Peyer's patch (tissue), 4 donors: ENCODE measurements at regions not wholly inside any gene's neighbourhood (a gene's known extent, or its start where the extent isn't known, plus 50 kb on each side); places are given as distances from the start of the nearest gene placed in this dataset.

Experiments
- DNase-seq, 3 donors: peaks; one replicate each; pipeline ENCODE4 v3.0.0-alpha.2; 2017 to 2019
- H3K27ac ChIP-seq, 4 donors: fragments of 200-600 bp; sonication (generic); one replicate each; pipeline ENCODE4 v1.5.1; 2016 to 2019
- H3K27me3 ChIP-seq, 2 donors: fragments of 200-600 bp; sonication (generic); one replicate each; pipeline ENCODE4 v1.5.1; 2019
- H3K36me3 ChIP-seq, 3 donors: fragments of 200-600 bp; sonication (generic); one replicate each; pipeline ENCODE4 v1.5.1; 2016 to 2019
- H3K4me1 ChIP-seq, 4 donors: fragments of 200-600 bp; sonication (generic); one replicate each; pipeline ENCODE4 v1.5.1; 2016 to 2019
- H3K4me3 ChIP-seq, 4 donors: fragments of 200-600 bp; sonication (generic); 1 replicate in 3 of 4; 2 replicates in 1 of 4; pipeline ENCODE4 v1.5.1; 2016 to 2019; ENCODE audit warnings: mild to moderate bottlenecking in 1 of 4
- H3K9me3 ChIP-seq, 4 donors: fragments of 200-600 bp; sonication (generic); one replicate each; pipeline ENCODE4 v1.5.1; 2016 to 2019; ENCODE audit warnings: mild to moderate bottlenecking in 1 of 4
- CTCF ChIP-seq, 6 experiments: fragments of 450-650 bp in 4 of 6; fragments of 200-600 bp in 2 of 6; sonication (generic) in 1 of 6; IDR thresholded peaks; one replicate each; pipeline ENCODE4 v1.5.1; 2017 to 2019; ENCODE audit warnings: antibody characterized with exemption in 6 of 6, mild to moderate bottlenecking in 3 of 6, moderate library complexity in 1 of 6
- POLR2A ChIP-seq, 2 donors: fragments of 450-650 bp; IDR thresholded peaks; one replicate each; pipeline ENCODE4 v1.5.1; 2017; ENCODE audit warnings: antibody characterized with exemption in 2 of 2, mild to moderate bottlenecking in 2 of 2, moderate library complexity in 2 of 2

GRCh38 chr1:78387201-78387600, 103.6 kb upstream of the PTGFR start:
- no peak overlapping the region for H3K27ac ChIP-seq
- TF ChIP-seq CTCF (IDR thresholded peaks at IDR 0.05) (no peak), POLR2A (IDR thresholded peaks at IDR 0.05) (no peak)
- H3K9me3 ChIP-seq, result no peaks in the 10 kb centered on the region
- no peak overlapping the region for H3K4me3 ChIP-seq
- DNase-seq, result no peak
- H3K4me1 ChIP-seq, result no peaks in the 10 kb centered on the region
- no peaks in the 10 kb centered on the region for H3K27me3 ChIP-seq
- H3K36me3 ChIP-seq, result no peaks in the 10 kb centered on the region

- no peak for TF ChIP-seq POLR2A (IDR thresholded peaks at IDR 0.05)
- TF ChIP-seq CTCF (IDR thresholded peaks at IDR 0.05), result no peak
- Histone ChIP-seq H3K27me3 (no peaks in the 10 kb centered on the region), H3K4me3 (no peak overlapping the region), H3K9me3 (no peaks in the 10 kb centered on the region), H3K36me3 (no peaks in the 10 kb centered on the region), H3K27ac (no peak overlapping the region), H3K4me1 (no peaks in the 10 kb centered on the region)
- DNase-seq, result no peak
These were observed 102.9 kb upstream of the PTGFR start for GRCh38 chr1:78387871-78388270.

- TF ChIP-seq CTCF (IDR thresholded peaks at IDR 0.05), result no peak
- no peak for TF ChIP-seq POLR2A (IDR thresholded peaks at IDR 0.05)
- Histone ChIP-seq H3K36me3 (no peaks in the 10 kb centered on the region), H3K27me3 (no peaks in the 10 kb centered on the region), H3K4me1 (no peaks in the 10 kb centered on the region), H3K27ac (no peak overlapping the region), H3K9me3 (no peaks in the 10 kb centered on the region), H3K4me3 (no peak overlapping the region)
- DNase-seq, result no peak
These were observed 102.5 kb upstream of the PTGFR start for GRCh38 chr1:78388275-78388674.

GRCh38 chr1:78401148-78401547, 89.6 kb upstream of the PTGFR start:
- H3K36me3 ChIP-seq, result no peaks in the 10 kb centered on the region
- no peak for TF ChIP-seq POLR2A (IDR thresholded peaks at IDR 0.05)
- no peak for TF ChIP-seq CTCF (IDR thresholded peaks at IDR 0.05)
- no peak overlapping the region for H3K4me3 ChIP-seq

GRCh38 chr1:78408192-78408591, 82.6 kb upstream of the PTGFR start:
- H3K4me3 ChIP-seq, result no peak overlapping the region

More at GRCh38 chr1:78401148-78401547, 89.6 kb upstream of the PTGFR start:
- H3K4me1 ChIP-seq, result no peaks in the 10 kb centered on the region
- no peak for DNase-seq
- no peaks in the 10 kb centered on the region for H3K27me3 ChIP-seq
- H3K9me3 ChIP-seq, result no peaks in the 10 kb centered on the region
- H3K27ac ChIP-seq, result no peak overlapping the region

More at GRCh38 chr1:78408192-78408591, 82.6 kb upstream of the PTGFR start:
- Histone ChIP-seq H3K4me1 (no peaks in the 10 kb centered on the region), H3K27ac (no peak overlapping the region), H3K27me3 (no peaks in the 10 kb centered on the region), H3K36me3 (no peaks in the 10 kb centered on the region), H3K9me3 (no peaks in the 10 kb centered on the region)
- TF ChIP-seq CTCF (IDR thresholded peaks at IDR 0.05) (no peak), POLR2A (IDR thresholded peaks at IDR 0.05) (no peak)
- DNase-seq, result no peak
